Endothelial cell of umbilical vein (primary cell): ENCODE measurements at regions not wholly inside any gene's neighbourhood (a gene's known extent, or its start where the extent isn't known, plus 50 kb on each side); places are given as distances from the start of the nearest gene placed in this dataset.

Source experiments
- BruUV-seq: library from RNA; stranded (reverse); fragments of 400-500 nt; replicated peaks from 2 replicates; lab custom pipeline; 2021; lab: Mats Ljungman, UMichigan
- CTCF ChIA-PET: fragments of 300-600, 350-600 bp; sonication (Branson Sonifier 250); formaldehyde crosslinking; loops from one replicate; lab custom pipeline; 2021; ENCODE audit warnings: antibody characterized with exemption, inconsistent platforms; lab: Charles Lee
- POLR2A ChIA-PET: fragments of 300-600, 350-600 bp; sonication (Branson Sonifier 250); formaldehyde crosslinking; loops from one replicate; lab custom pipeline; 2021; ENCODE audit warnings: antibody characterized with exemption, inconsistent platforms; lab: Charles Lee
- DNase-seq: peaks from one replicate; pipeline ENCODE4 v3.0.0-alpha.2; 2011; ENCODE audit warnings: low read depth, low spot score
- FAIRE-seq: peaks from 2 replicates; lab custom pipeline; 2011; peaks lifted over from hg19 to GRCh38; lab: Jason Lieb, UNC
- H2AFZ ChIP-seq: 2 replicates; pipeline ENCODE4 v1.6.0; 2012; ENCODE audit warnings: low read depth, low read length, control low read depth, inconsistent platforms
- H3K27ac ChIP-seq: 2 replicates; pipeline ENCODE4 v1.5.1; 2011; ENCODE audit warnings: low read depth, mild to moderate bottlenecking, control low read depth, low read length, moderate library complexity; ENCODE audit not compliant: insufficient read depth
- H3K27me3 ChIP-seq, 2 experiments: 2 replicates each; pipeline versions ENCODE4 v1.6.0 to v1.6.1; 2011; ENCODE audit warnings: low read length in 2 of 2, mixed read lengths in 1 of 2; ENCODE audit not compliant: control insufficient read depth in 2 of 2, insufficient read depth in 2 of 2
- H3K36me3 ChIP-seq, 2 experiments: 2 replicates in 1 of 2; 3 replicates in 1 of 2; pipeline ENCODE4 v1.5.1; 2011; ENCODE audit warnings: low read length in 2 of 2, mild to moderate bottlenecking in 1 of 2, moderate library complexity in 1 of 2; ENCODE audit not compliant: control insufficient read depth in 2 of 2, insufficient read depth in 2 of 2; ENCODE audit errors: extremely low read depth in 1 of 2
- H3K4me1 ChIP-seq: 3 replicates; pipeline ENCODE4 v1.5.1; 2011; ENCODE audit warnings: mild to moderate bottlenecking, low read length; ENCODE audit not compliant: control insufficient read depth, insufficient read depth; ENCODE audit errors: extremely low read depth
- H3K4me2 ChIP-seq: 2 replicates; pipeline ENCODE4 v1.6.1; 2011; ENCODE audit warnings: low read length, control low read depth, mixed read lengths; ENCODE audit not compliant: insufficient read depth
- H3K4me3 ChIP-seq, 3 experiments: fragments of 200-600 bp in 1 of 3; sonication (generic), shearing (Covaris generic) in 1 of 3; replicated peaks in 1 of 3; 2 replicates each; pipeline ENCODE4 v1.5.1; 2011 to 2016; ENCODE audit warnings: control low read depth in 3 of 3, low read length in 3 of 3, mild to moderate bottlenecking in 2 of 3, inconsistent platforms in 1 of 3, low read depth in 1 of 3, moderate library complexity in 1 of 3; ENCODE audit not compliant: insufficient read depth in 1 of 3
- H3K79me2 ChIP-seq: 2 replicates; pipeline ENCODE4 v1.6.0; 2012; ENCODE audit warnings: low read length, inconsistent platforms; ENCODE audit not compliant: control insufficient read depth, insufficient read depth
- H3K9ac ChIP-seq: replicated peaks from 2 replicates; pipeline ENCODE3; 2011; ENCODE audit warnings: low read length, control low read depth; ENCODE audit not compliant: insufficient read depth; ENCODE audit errors: extremely low read depth
- H3K9me1 ChIP-seq: replicated peaks from 3 replicates; pipeline ENCODE4 v1.6.0; 2011; ENCODE audit warnings: mild to moderate bottlenecking, low read length; ENCODE audit not compliant: control insufficient read depth, insufficient read depth; ENCODE audit errors: extremely low read depth
- H3K9me3 ChIP-seq: replicated peaks from 2 replicates; pipeline ENCODE4 v1.5.1; 2012; ENCODE audit warnings: low read length, inconsistent platforms; ENCODE audit not compliant: control insufficient read depth, insufficient read depth
- H4K20me1 ChIP-seq: replicated peaks from 2 replicates; pipeline ENCODE3; 2011; ENCODE audit warnings: mild to moderate bottlenecking, low read length; ENCODE audit not compliant: control insufficient read depth, insufficient read depth; ENCODE audit errors: extremely low read depth
- EZH2 ChIP-seq: IDR thresholded peaks from 2 replicates; pipeline ENCODE4 v1.6.1; 2012; ENCODE audit warnings: borderline replicate concordance, low read depth, mild to moderate bottlenecking, moderate library complexity, low read length, inconsistent platforms; ENCODE audit not compliant: severe bottlenecking
- FOS ChIP-seq: IDR thresholded peaks from 2 replicates; pipeline ENCODE4 v1.6.1; 2011; ENCODE audit warnings: mild to moderate bottlenecking, low read length, moderate library complexity, borderline replicate concordance; ENCODE audit not compliant: insufficient read depth
- GATA2 ChIP-seq: IDR thresholded peaks from 2 replicates; pipeline ENCODE4 v1.7.0; 2011; ENCODE audit warnings: low read depth, mild to moderate bottlenecking, moderate library complexity, mixed read lengths, low read length; ENCODE audit not compliant: insufficient read length, insufficient read depth
- JUN ChIP-seq: IDR thresholded peaks from 2 replicates; pipeline ENCODE4 v1.6.1; 2011; ENCODE audit warnings: borderline replicate concordance, low read depth; ENCODE audit not compliant: insufficient read length, insufficient read depth
- MYC ChIP-seq: IDR thresholded peaks from one replicate; pipeline ENCODE4 v1.6.1; 2011; ENCODE audit warnings: mild to moderate bottlenecking, low read depth, low read length
- POLR2A ChIP-seq: IDR thresholded peaks from 2 replicates; pipeline ENCODE4 v1.6.1; 2012; ENCODE audit warnings: low read depth, mild to moderate bottlenecking, control low read depth, low read length
- POLR2AphosphoS5 ChIP-seq: IDR thresholded peaks from 2 replicates; pipeline ENCODE4 v1.6.1; 2012; ENCODE audit warnings: low read depth, mild to moderate bottlenecking, control low read depth, low read length, moderate library complexity; ENCODE audit not compliant: insufficient read depth
- dilution Hi-C: fragments of 300-500 bp; cut with MboI; formaldehyde crosslinking; loops from one replicate; pipeline ENCODE4 v1.15.0; 2019; ENCODE audit warnings: low sequenced_read_pairs; ENCODE audit not compliant: extremely low pct_ligation_motif_present
- intact Hi-C: fragments of 100-400 bp; cut with micrococcal nuclease; formaldehyde crosslinking; loops from one replicate; pipeline ENCODE4 v1.10.0; 2022
- TF ChIP-seq, protein P1 (sequence below), 2 donors: IDR thresholded peaks; 1 replicate in 1 of 2; 2 replicates in 1 of 2; pipeline ENCODE4 v1.5.1; 2011; ENCODE audit warnings: low read length in 2 of 2, mild to moderate bottlenecking in 2 of 2, moderate library complexity in 2 of 2, control low read depth in 1 of 2, inconsistent platforms in 1 of 2, low read depth in 1 of 2; ENCODE audit not compliant: insufficient read depth in 1 of 2; ENCODE audit errors: extremely low read depth in 1 of 2
- TF ChIP-seq, protein P2 (sequence below): IDR thresholded peaks from 2 replicates; pipeline ENCODE4 v1.6.1; 2011; ENCODE audit not compliant: insufficient read depth, insufficient read length

DNA sequence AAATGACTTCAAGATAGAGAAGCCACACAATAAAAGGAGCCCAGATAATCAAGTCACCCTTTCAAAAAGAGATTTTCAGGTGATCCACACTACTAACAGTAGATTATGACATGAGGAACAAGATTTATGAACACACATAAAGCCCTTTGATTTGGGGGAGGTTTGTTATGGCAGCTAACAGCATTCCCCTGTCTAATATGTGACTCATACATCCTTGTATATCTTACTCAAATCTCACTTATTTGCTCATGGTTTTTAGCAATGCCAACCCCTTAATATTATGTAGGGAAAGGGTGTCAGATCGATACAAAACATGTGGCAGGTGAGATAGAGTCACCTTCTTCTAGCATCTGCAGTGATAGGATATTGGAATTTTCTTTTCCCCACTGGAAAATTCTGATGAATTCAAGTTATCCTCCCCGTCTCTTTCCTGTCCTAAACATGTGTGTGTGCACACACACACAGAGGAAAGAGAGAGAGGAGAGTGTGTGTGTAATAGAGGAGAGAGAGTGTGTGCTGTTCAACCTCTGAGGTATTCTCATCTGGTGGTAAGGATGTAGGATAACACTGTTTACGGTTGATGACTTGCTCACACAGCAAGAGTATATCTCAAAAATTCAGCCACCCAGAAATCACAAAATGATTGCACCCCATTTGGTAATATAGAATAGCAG is 319.9 kb downstream of the KCNC2 start:
- intact Hi-C loops, result no loop called here
- H2AFZ ChIP-seq, result peak overlapping the region; percentile 71

DNA sequence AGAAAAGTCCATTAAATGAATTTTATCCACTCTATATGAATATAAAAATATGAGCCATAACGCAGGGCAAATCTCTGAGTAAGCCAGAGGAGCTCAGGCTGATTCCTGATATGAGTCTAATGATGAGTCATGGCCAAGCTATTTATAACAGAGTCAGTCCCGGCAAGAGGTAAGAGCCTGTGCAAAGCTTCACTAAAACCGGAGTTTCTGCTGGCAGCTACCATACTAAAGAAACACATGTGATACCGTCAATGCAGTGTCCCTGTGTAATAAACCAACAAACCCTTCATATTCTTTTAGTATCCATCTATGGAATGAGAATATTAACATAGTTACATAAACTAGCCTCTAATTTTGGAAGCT is 319.4 kb downstream of the KCNC2 start:
- Histone ChIP-seq H3K9me1 (no peaks in the 10 kb centered on the region), H3K27ac (peak overlapping the region; percentile 36), H3K4me3 (no peak overlapping the region), H3K4me2 (peak overlapping the region; percentile 78), H3K27me3 (no peaks in the 10 kb centered on the region), H3K79me2 (no peaks in the 10 kb centered on the region), H2AFZ (no peak overlapping the region), H3K9ac (peak overlapping the region; percentile 43), H3K4me1 (peaks cover 22% of the 10 kb centered on the region), H4K20me1 (no peaks in the 10 kb centered on the region), H3K9me3 (no peaks in the 10 kb centered on the region), H3K36me3 (no peaks in the 10 kb centered on the region)
- FAIRE-seq (peak; percentile 87), DNase-seq (peak; percentile 79)
- CTCF ChIA-PET, result interaction anchor here (0.9 to 2.8 kb wide), 6 partner anchors 13 to 87 kb away, joined by 3 to 13 read pairs (median 3); no protein-coding TSS in a partner anchor
- intact Hi-C loops (no loop called here), dilution Hi-C loops (no loop called here)
- TF ChIP-seq, protein P1, sequence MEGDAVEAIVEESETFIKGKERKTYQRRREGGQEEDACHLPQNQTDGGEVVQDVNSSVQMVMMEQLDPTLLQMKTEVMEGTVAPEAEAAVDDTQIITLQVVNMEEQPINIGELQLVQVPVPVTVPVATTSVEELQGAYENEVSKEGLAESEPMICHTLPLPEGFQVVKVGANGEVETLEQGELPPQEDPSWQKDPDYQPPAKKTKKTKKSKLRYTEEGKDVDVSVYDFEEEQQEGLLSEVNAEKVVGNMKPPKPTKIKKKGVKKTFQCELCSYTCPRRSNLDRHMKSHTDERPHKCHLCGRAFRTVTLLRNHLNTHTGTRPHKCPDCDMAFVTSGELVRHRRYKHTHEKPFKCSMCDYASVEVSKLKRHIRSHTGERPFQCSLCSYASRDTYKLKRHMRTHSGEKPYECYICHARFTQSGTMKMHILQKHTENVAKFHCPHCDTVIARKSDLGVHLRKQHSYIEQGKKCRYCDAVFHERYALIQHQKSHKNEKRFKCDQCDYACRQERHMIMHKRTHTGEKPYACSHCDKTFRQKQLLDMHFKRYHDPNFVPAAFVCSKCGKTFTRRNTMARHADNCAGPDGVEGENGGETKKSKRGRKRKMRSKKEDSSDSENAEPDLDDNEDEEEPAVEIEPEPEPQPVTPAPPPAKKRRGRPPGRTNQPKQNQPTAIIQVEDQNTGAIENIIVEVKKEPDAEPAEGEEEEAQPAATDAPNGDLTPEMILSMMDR (IDR thresholded peaks at IDR 0.05; ENCODE audit: extremely low read depth in 1 of 2, insufficient read depth in 1 of 2, low read depth in 1 of 2, low read length in 2 of 2), result no peak
- TF ChIP-seq MYC, result no peak
- no peak for TF ChIP-seq POLR2AphosphoS5
- TF ChIP-seq FOS, result peak; percentile 92
- TF ChIP-seq GATA2, result peak; percentile 28
- no peak for TF ChIP-seq EZH2
- no peak for TF ChIP-seq POLR2A
- TF ChIP-seq JUN, result peak; percentile 86
- TF ChIP-seq, protein P2, sequence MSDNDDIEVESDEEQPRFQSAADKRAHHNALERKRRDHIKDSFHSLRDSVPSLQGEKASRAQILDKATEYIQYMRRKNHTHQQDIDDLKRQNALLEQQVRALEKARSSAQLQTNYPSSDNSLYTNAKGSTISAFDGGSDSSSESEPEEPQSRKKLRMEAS, result no peak
- POLR2A ChIA-PET, result no interaction called here
- BruUV-seq, result no TSS peak

More for the DNA sequence above, 319.9 kb downstream of the KCNC2 start:
- no peak for FAIRE-seq
- dilution Hi-C loops, result no loop called here
- H3K36me3 ChIP-seq, result no peaks in the 10 kb centered on the region
- H3K9ac ChIP-seq, result peak overlapping the region; percentile 43
- TF ChIP-seq FOS (peak; percentile 66), POLR2A (no peak), EZH2 (no peak), GATA2 (peak; percentile 59), JUN (peak; percentile 13), POLR2AphosphoS5 (no peak)
- H3K9me3 ChIP-seq, result no peaks in the 10 kb centered on the region
- peak; percentile 49 for DNase-seq
- ChIA-PET POLR2A (no interaction called here), CTCF (interaction anchor here (0.7 to 2.8 kb wide), 6 partner anchors 13 to 171 kb away, joined by 3 to 13 read pairs (median 3); no protein-coding TSS in a partner anchor)
- TSS peak; percentile 28 for BruUV-seq
- no peaks in the 10 kb centered on the region for H4K20me1 ChIP-seq
- H3K79me2 ChIP-seq, result no peaks in the 10 kb centered on the region
- H3K4me3 ChIP-seq, result peak overlapping the region in 1 of 3 experiments; percentile 15
- peak overlapping the region; percentile 78 for H3K4me2 ChIP-seq
- peaks cover 22% of the 10 kb centered on the region for H3K4me1 ChIP-seq
- H3K27ac ChIP-seq, result peak overlapping the region; percentile 36
- H3K9me1 ChIP-seq, result no peaks in the 10 kb centered on the region
- no peaks in the 10 kb centered on the region for H3K27me3 ChIP-seq
